Immature natural killer cell (primary cell): ENCODE measurements at regions not wholly inside any gene's neighbourhood (a gene's known extent, or its start where the extent isn't known, plus 50 kb on each side); places are given as distances from the start of the nearest gene placed in this dataset.

ENCODE experiments used
- DNase-seq, 3 donors: peaks; one replicate each; pipeline ENCODE4 v3.0.0; 2022; ENCODE audit warnings: mixed read lengths in 1 of 3
- H3K27ac Mint-ChIP-seq, 6 donors: one replicate each; pipeline ENCODE4 v1.8.0; 2020; ENCODE audit warnings: mixed read lengths in 6 of 6, mild to moderate bottlenecking in 5 of 6, inconsistent platforms in 4 of 6, moderate library complexity in 3 of 6
- H3K27me3 Mint-ChIP-seq, 3 donors: one replicate each; pipeline ENCODE4 v1.8.0; 2020 to 2021; ENCODE audit warnings: low read depth in 3 of 3, mild to moderate bottlenecking in 3 of 3, mixed read lengths in 3 of 3, moderate library complexity in 3 of 3, inconsistent platforms in 1 of 3
- H3K36me3 Mint-ChIP-seq, 3 donors: one replicate each; pipeline ENCODE4 v1.8.0; 2020; ENCODE audit warnings: mixed read lengths in 3 of 3, inconsistent platforms in 2 of 3, mild to moderate bottlenecking in 2 of 3
- H3K4me1 Mint-ChIP-seq, 2 donors: one replicate each; pipeline ENCODE4 v1.8.0; 2020; ENCODE audit warnings: inconsistent platforms in 2 of 2, mild to moderate bottlenecking in 2 of 2, mixed read lengths in 2 of 2, moderate library complexity in 1 of 2
- H3K4me3 Mint-ChIP-seq, 5 donors: one replicate each; pipeline ENCODE4 v1.8.0; 2020; ENCODE audit warnings: mild to moderate bottlenecking in 5 of 5, mixed read lengths in 5 of 5, inconsistent platforms in 3 of 5, moderate library complexity in 3 of 5
- H3K9me3 Mint-ChIP-seq, 6 donors: one replicate each; pipeline ENCODE4 v1.8.0; 2020; ENCODE audit warnings: mild to moderate bottlenecking in 6 of 6, mixed read lengths in 6 of 6, inconsistent platforms in 4 of 6, moderate library complexity in 3 of 6

DNA sequence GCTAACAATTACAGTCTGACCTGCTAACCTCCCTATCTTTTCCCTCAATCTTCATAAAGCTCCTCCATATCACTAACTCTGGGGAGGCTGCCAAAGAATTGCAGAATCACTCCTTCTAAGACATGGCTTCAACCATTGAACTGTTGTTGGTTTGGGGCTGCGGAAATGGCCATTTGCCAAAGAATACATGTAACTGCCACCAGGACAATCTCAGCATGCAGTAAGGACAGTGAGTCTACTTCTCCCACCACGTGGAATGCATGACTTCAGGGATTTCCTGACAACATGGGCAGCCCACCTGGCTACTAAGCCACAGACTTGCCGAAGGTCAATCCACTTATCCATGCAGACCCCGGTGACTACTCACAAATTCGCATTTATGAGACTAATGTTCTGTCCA, 104.3 kb upstream of the NUDT7 start:
- DNase-seq, result no peak
- no peaks in the 10 kb centered on the region for H3K36me3 Mint-ChIP-seq
- H3K4me3 Mint-ChIP-seq, result no peak overlapping the region
- no peaks in the 10 kb centered on the region for H3K4me1 Mint-ChIP-seq
- H3K27me3 Mint-ChIP-seq, result peaks cover 0 to 9% (median 3%) of the 10 kb centered on the region in 3 donors
- no peak overlapping the region for H3K27ac Mint-ChIP-seq
- no peaks in the 10 kb centered on the region for H3K9me3 Mint-ChIP-seq

DNA sequence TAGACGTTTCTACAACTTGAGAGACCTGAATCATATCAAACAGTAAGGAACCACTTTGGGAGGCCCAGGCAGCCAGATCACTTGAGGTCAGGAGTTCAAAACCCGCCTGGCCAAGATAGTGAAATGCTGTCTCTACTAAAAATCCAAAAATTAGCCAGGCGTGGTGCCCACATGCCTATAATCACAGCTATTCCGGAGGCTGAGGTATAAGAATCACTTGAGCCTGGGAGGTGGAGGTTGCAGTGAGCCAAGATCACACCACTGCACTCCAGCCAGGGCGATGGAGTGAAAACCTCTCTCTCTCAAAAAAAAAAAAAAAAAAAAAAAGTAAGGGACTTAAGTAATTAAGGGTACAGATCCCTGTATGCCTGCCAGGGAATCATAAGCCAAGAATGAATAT, 103.4 kb upstream of the NUDT7 start:
- DNase-seq, result no peak
- H3K4me3 Mint-ChIP-seq, result no peak overlapping the region
- no peaks in the 10 kb centered on the region for H3K36me3 Mint-ChIP-seq
- H3K27ac Mint-ChIP-seq, result no peak overlapping the region
- no peaks in the 10 kb centered on the region for H3K9me3 Mint-ChIP-seq
- peaks cover 0 to 9% (median 5%) of the 10 kb centered on the region in 3 donors for H3K27me3 Mint-ChIP-seq
- no peaks in the 10 kb centered on the region for H3K4me1 Mint-ChIP-seq

DNA sequence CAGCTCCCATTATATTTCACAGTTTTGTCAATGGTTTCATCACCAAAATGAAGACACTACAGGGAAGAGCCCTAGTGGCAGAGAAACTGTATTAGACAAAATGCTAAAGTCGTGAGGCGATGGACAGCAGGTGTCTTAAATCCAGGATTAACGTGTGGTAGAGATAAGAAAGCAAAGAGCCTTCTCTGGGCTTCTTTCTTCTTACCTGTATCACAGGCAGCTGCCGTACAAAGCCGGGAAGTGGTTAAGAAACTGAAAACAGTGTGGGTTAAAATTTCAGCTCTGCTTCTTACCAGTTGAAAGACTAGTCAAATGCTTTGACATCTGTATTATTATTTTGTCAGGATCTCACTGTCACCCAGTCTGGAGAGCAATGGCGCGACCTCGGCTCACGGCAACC, 98.2 kb upstream of the NUDT7 start:
- H3K4me3 Mint-ChIP-seq, result no peak overlapping the region
- no peak for DNase-seq
- H3K9me3 Mint-ChIP-seq, result no peaks in the 10 kb centered on the region
- H3K4me1 Mint-ChIP-seq, result no peaks in the 10 kb centered on the region
- H3K27me3 Mint-ChIP-seq, result peaks cover 2 to 7% (median 2%) of the 10 kb centered on the region in 3 donors
- no peak overlapping the region for H3K27ac Mint-ChIP-seq
- H3K36me3 Mint-ChIP-seq, result no peaks in the 10 kb centered on the region

DNA sequence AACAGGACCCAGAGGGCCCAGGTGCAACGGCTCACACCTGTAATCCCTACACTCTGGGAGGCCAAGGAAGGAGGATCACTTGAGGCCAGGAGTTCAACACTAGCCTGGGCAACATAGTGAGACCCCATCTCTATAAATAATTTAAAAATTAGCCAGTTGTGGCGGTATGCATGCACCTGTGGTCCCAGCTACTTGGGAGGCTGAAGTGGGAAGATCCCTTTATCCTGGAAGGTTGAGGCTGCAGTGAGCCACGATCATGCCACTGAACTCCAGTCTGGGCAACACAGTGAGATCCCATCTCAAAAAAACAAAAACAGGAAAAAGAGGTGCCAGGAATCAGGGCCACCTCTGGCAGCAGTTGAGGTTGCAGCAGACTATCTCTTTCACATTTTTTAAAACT, 85.7 kb upstream of the NUDT7 start:
- no peak overlapping the region for H3K27ac Mint-ChIP-seq
- no peak overlapping the region for H3K4me3 Mint-ChIP-seq
- no peak for DNase-seq
- peaks cover 0 to 4% (median 2%) of the 10 kb centered on the region in 3 donors for H3K27me3 Mint-ChIP-seq
- H3K36me3 Mint-ChIP-seq, result no peaks in the 10 kb centered on the region
- peaks cover 0 to 2% (median 0%) of the 10 kb centered on the region in 6 donors for H3K9me3 Mint-ChIP-seq
- H3K4me1 Mint-ChIP-seq, result no peaks in the 10 kb centered on the region

DNA sequence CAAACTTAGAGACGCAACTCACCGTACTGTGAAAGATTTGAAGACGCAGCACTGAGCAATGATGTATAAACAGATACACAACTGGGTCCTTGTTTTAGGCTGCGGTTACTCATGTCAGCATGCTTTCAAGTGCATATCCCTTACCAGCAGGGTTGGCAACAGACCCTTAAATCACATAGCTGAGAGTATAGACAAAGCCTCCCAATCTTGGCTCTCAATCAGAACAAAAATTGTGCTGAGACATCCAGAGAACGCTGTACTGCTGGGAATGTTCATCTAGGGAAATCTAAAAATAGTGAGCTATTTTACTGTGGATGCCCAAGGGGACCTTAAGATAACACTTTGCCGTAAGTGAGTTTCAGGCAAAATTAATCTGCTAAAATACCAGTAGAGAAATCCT, 84.4 kb upstream of the NUDT7 start:
- H3K27me3 Mint-ChIP-seq, result peaks cover 0 to 4% (median 2%) of the 10 kb centered on the region in 3 donors
- H3K9me3 Mint-ChIP-seq, result peaks cover 0 to 4% (median 0%) of the 10 kb centered on the region in 6 donors
- H3K4me1 Mint-ChIP-seq, result no peaks in the 10 kb centered on the region
- no peaks in the 10 kb centered on the region for H3K36me3 Mint-ChIP-seq
- no peak overlapping the region for H3K4me3 Mint-ChIP-seq
- no peak overlapping the region for H3K27ac Mint-ChIP-seq
- no peak for DNase-seq

DNA sequence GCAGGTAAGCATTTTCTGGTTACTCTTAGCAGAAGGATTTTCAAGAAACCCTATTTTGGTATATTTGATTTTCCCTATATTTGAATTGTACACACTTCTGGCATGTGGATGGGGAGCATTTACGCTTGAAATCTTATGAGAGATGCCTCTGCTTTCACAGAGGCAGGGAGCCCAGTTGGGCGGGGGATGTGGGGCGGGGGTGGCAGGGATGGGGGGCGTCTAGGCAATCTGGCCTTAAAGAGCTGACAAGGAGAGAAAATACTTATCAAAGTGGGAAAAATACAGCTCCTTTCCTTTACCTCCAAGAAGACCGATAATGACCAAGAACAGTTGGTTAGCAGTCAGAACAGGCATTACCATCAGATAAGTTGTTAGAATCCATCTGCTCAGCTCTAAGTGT, 79.1 kb upstream of the NUDT7 start:
- peaks cover 0 to 2% (median 0%) of the 10 kb centered on the region in 6 donors for H3K9me3 Mint-ChIP-seq
- no peak for DNase-seq

DNA sequence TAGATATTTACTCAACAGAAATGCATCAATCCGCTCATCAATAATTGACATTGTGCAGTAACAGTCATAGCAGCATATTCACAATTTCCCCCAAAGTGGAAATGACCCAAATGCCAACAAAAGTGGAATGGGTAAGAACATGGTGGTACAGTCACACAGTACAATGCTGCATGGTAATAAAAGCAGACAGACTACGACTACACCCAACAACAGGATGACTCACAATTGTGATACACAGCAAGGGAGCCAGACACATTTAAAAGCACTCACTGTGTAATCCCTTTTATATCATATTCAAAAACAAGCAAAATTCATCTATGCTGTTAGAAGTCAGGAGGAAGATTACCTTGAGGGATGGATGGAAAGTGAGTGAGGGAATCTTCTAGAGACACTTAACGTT, 76.5 kb upstream of the NUDT7 start:
- Mint-ChIP-seq H3K27me3 (peaks cover 3 to 14% (median 5%) of the 10 kb centered on the region in 3 donors), H3K9me3 (peaks cover 0 to 2% (median 0%) of the 10 kb centered on the region in 6 donors), H3K36me3 (no peaks in the 10 kb centered on the region), H3K27ac (no peak overlapping the region), H3K4me3 (no peak overlapping the region), H3K4me1 (no peaks in the 10 kb centered on the region)
- DNase-seq, result no peak

More for the DNA sequence above, 79.1 kb upstream of the NUDT7 start:
- Mint-ChIP-seq H3K36me3 (no peaks in the 10 kb centered on the region), H3K27ac (no peak overlapping the region), H3K27me3 (peaks cover 3 to 10% (median 6%) of the 10 kb centered on the region in 3 donors), H3K4me3 (no peak overlapping the region), H3K4me1 (no peaks in the 10 kb centered on the region)

DNA sequence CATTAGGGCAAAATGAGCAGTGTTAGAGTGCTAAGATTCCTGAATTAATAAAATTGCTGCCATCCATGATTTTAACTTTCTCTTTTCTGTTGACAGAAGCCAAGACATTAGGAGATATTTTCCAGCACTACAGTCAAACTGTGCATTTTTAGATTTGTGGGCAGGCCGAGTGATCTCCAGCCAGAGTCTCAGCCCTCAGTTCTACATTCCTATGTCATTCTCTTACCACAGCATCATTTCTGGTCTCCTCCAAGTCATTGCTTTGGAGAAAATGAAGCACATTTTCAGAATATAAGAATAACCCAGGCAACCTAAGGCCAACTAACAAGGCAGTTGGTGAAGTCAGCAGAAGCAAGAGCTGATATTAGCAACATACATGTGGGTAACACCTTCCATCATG, 74.6 kb upstream of the NUDT7 start:
- H3K4me1 Mint-ChIP-seq, result no peaks in the 10 kb centered on the region
- no peak overlapping the region for H3K27ac Mint-ChIP-seq
- no peak overlapping the region for H3K4me3 Mint-ChIP-seq
- H3K9me3 Mint-ChIP-seq, result no peaks in the 10 kb centered on the region
- H3K36me3 Mint-ChIP-seq, result no peaks in the 10 kb centered on the region
- H3K27me3 Mint-ChIP-seq, result peaks cover 7 to 16% (median 11%) of the 10 kb centered on the region in 3 donors
- no peak for DNase-seq

DNA sequence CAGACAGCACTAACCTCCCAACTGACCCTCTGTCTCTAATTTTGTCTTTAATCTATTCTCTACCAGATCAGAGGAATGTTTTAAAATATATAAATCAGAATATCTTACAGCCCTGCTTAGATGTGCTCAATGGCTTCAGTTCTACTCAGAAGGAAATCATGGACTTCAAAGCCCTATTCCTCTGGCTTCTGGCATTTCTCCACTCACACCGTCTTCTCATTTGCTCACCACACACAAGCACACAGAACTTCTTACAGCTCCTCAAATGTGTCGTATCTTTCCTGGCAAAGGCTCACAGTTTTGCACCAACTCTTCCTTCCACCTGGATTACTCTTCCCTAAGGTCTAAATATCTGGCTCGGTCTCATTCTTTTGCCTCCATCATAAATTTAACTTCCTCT, 71.6 kb upstream of the NUDT7 start:
- H3K36me3 Mint-ChIP-seq, result no peaks in the 10 kb centered on the region
- no peak overlapping the region for H3K4me3 Mint-ChIP-seq
- no peak for DNase-seq
- peaks cover 7 to 13% (median 12%) of the 10 kb centered on the region in 3 donors for H3K27me3 Mint-ChIP-seq
- H3K27ac Mint-ChIP-seq, result no peak overlapping the region
- peaks cover 0 to under 1% (median 0%) of the 10 kb centered on the region in 6 donors for H3K9me3 Mint-ChIP-seq
- no peaks in the 10 kb centered on the region for H3K4me1 Mint-ChIP-seq

DNA sequence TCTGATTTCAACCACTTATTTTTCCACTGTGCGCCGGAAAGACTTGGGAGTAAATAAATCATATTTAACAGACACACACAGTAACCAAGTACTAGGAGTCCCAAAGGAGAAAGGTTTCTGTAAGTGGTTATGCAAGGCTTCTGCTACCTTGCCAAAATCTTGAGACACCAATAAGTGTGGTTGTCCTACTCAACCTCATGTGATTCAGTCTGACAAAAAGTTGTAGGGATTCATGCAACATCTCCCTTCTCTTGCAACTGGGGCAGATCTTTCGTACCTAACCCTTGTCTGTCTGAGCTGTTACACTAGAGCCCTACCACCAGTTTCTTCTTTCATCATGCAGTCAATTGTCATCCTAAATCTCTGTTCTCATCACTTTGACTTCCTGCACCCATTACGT, 69.9 kb upstream of the NUDT7 start:
- DNase-seq, result no peak
- Mint-ChIP-seq H3K27ac (no peak overlapping the region), H3K4me1 (no peaks in the 10 kb centered on the region), H3K9me3 (peaks cover 0 to 3% (median 0%) of the 10 kb centered on the region in 6 donors), H3K36me3 (no peaks in the 10 kb centered on the region), H3K4me3 (no peak overlapping the region), H3K27me3 (peaks cover 7 to 16% (median 12%) of the 10 kb centered on the region in 3 donors)

DNA sequence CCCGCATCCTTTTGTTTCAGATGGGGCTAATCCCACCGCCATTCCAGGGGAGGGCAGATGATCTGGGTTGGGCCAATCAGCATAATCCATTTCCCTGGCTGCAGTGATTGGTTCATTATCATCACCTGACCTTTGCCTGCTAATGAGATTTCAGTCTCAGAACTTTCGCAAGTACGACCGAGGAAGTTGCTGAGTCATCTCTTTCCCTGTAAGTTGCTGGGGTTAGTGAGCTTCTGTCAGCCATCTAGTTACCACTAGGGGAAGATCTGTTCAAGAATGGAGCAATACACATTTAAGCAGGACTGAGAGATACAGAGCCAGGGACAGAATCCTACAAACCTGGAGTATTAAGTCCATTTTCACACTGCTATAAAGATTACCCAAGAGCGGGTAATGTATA, 65.3 kb upstream of the NUDT7 start:
- peaks cover 4 to 14% (median 9%) of the 10 kb centered on the region in 3 donors for H3K27me3 Mint-ChIP-seq
- no peak overlapping the region for H3K27ac Mint-ChIP-seq
- DNase-seq, result no peak
- H3K4me3 Mint-ChIP-seq, result no peak overlapping the region
- no peaks in the 10 kb centered on the region for H3K36me3 Mint-ChIP-seq
- H3K4me1 Mint-ChIP-seq, result no peaks in the 10 kb centered on the region
- H3K9me3 Mint-ChIP-seq, result peaks cover 0 to 3% (median 0%) of the 10 kb centered on the region in 6 donors

DNA sequence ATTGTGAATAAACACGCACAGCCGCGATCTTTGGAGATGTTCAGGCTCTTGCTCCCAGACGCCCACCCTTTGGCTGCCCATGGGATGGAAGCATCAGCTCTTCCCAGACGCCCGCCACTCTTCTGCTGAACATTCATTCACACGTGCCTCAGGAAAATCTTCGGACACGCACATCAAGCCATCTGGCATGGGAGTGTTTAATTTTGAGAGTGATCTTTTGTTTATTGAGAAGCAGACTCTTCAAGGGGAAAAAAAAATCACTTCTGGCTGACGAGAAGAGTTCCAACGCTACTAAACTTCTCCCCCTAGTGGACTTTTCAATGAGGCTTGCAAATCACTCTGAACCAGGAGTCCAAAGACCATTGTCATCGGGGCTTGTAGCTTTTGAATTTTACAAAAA, 62.0 kb upstream of the NUDT7 start:
- no peaks in the 10 kb centered on the region for H3K36me3 Mint-ChIP-seq
- no peak overlapping the region for H3K27ac Mint-ChIP-seq
- H3K27me3 Mint-ChIP-seq, result peaks cover 4 to 13% (median 10%) of the 10 kb centered on the region in 3 donors
- DNase-seq, result no peak
- H3K4me3 Mint-ChIP-seq, result no peak overlapping the region
- no peaks in the 10 kb centered on the region for H3K4me1 Mint-ChIP-seq
- H3K9me3 Mint-ChIP-seq, result peaks cover 0 to 3% (median 0%) of the 10 kb centered on the region in 6 donors

DNA sequence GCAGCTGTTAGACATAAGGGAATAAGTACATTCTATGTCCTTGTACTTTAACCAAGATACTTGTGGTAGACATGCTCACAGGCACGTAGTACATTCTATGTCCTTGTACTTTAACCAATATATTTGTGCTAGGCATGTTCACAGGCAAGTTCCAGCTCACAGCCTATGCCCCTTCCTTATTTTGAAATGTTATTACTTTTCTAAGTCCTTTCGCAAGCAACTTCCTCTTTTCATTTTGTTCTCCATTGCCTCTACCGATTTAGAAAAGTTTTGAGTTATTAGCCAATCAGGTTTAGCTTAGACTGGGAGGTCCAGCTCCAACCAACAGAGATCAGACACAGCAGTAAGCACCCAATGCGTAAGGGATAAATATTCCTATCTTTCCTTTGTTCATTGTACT, 60.1 kb upstream of the NUDT7 start:
- Mint-ChIP-seq H3K9me3 (no peaks in the 10 kb centered on the region), H3K36me3 (no peaks in the 10 kb centered on the region), H3K27me3 (peaks cover 4 to 10% (median 10%) of the 10 kb centered on the region in 3 donors), H3K4me1 (no peaks in the 10 kb centered on the region), H3K4me3 (no peak overlapping the region), H3K27ac (no peak overlapping the region)
- no peak for DNase-seq

DNA sequence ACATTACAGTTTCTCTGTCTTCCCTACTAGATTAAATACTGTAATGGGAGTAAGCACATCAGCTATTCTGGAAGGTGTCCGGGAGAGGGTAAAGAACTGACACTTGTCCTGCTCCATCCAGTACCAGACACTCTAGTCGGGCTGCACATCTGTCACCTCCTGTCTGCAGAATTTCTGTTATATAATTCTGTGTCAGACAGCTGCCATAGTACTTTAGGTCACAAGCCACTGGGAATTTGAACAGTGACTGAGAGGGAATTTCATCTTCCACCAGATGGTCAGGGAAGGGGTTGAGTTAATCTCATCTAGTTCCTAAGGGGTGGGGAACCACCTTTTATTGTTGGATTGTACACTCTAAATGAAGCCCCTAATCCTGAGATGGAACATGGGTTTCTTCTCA, 58.6 kb upstream of the NUDT7 start:
- no peaks in the 10 kb centered on the region for H3K9me3 Mint-ChIP-seq
- no peak overlapping the region for H3K27ac Mint-ChIP-seq
- no peaks in the 10 kb centered on the region for H3K4me1 Mint-ChIP-seq
- peaks cover 7 to 10% (median 10%) of the 10 kb centered on the region in 3 donors for H3K27me3 Mint-ChIP-seq
- H3K36me3 Mint-ChIP-seq, result no peaks in the 10 kb centered on the region
- no peak for DNase-seq
- no peak overlapping the region for H3K4me3 Mint-ChIP-seq

DNA sequence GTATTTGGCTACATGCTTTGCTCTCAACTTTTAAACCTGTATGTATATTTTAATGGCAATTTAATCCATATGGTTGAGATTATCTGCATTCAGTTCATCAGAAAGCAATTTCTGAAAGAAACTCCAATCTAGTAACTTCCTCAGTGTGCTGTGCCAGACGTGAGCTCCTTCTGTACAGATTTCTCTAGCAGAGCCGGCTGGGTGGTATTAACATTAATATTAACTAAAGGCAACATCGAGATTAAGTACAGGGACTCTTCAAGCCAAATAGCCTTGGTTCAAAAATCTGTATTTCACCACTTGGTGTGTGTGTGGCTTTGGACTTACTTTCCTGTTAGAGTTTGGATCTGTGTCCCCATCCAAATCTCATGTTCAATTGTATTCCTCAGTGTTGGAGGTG, 55.5 kb upstream of the NUDT7 start:
- Mint-ChIP-seq H3K9me3 (no peaks in the 10 kb centered on the region), H3K4me1 (no peaks in the 10 kb centered on the region), H3K27ac (no peak overlapping the region), H3K4me3 (no peak overlapping the region), H3K36me3 (no peaks in the 10 kb centered on the region), H3K27me3 (peaks cover 0 to 8% (median 4%) of the 10 kb centered on the region in 3 donors)
- no peak for DNase-seq
